ENCODE measurements at regions not wholly inside any gene's neighbourhood (a gene's known extent, or its start where the extent isn't known, plus 50 kb on each side); places are given as distances from the start of the nearest gene placed in this dataset.

GRCh38 chr4:35556387-35556786 lies 687.9 kb downstream of the ARAP2 start:
- no peak overlapping the region for H3K4me2 ChIP-seq (ENCODE audit: low read depth, low read length, poor library complexity, severe bottlenecking)
- no peaks in the 10 kb centered on the region for H3K27me3 ChIP-seq (ENCODE audit: insufficient read depth, low read length, poor library complexity, severe bottlenecking)
- peaks cover 6% of the 10 kb centered on the region; the same call in 1 of the 2 replicates for H3K9me3 ChIP-seq (ENCODE audit: insufficient read depth, low read depth, low read length)
- H3K9ac ChIP-seq (ENCODE audit: low read depth, low read length, poor library complexity, severe bottlenecking) = no peak overlapping the region
- no peak overlapping the region for H2AFZ ChIP-seq (ENCODE audit: low read length)
- no peaks in the 10 kb centered on the region for H3F3A ChIP-seq (ENCODE audit: low read depth)
- H3K9me2 ChIP-seq (replicated peaks; ENCODE audit: low read depth, low read length) = no peaks in the 10 kb centered on the region
- no peak overlapping the region for H3K4me3 ChIP-seq (ENCODE audit: low read length, poor library complexity, severe bottlenecking)
- TF ChIP-seq EZH2phosphoT487 (IDR thresholded peaks at IDR 0.05; ENCODE audit: borderline replicate concordance) = no peak
- TF ChIP-seq, protein P1, sequence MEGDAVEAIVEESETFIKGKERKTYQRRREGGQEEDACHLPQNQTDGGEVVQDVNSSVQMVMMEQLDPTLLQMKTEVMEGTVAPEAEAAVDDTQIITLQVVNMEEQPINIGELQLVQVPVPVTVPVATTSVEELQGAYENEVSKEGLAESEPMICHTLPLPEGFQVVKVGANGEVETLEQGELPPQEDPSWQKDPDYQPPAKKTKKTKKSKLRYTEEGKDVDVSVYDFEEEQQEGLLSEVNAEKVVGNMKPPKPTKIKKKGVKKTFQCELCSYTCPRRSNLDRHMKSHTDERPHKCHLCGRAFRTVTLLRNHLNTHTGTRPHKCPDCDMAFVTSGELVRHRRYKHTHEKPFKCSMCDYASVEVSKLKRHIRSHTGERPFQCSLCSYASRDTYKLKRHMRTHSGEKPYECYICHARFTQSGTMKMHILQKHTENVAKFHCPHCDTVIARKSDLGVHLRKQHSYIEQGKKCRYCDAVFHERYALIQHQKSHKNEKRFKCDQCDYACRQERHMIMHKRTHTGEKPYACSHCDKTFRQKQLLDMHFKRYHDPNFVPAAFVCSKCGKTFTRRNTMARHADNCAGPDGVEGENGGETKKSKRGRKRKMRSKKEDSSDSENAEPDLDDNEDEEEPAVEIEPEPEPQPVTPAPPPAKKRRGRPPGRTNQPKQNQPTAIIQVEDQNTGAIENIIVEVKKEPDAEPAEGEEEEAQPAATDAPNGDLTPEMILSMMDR (conservative IDR thresholded peaks at IDR 0.05; ENCODE audit: low read length) = no peak
- no peaks in the 10 kb centered on the region for H4K20me1 ChIP-seq (ENCODE audit: insufficient read depth, low read length, poor library complexity, severe bottlenecking)
- H3K79me2 ChIP-seq (ENCODE audit: insufficient read depth, low read length) = no peaks in the 10 kb centered on the region
- no peaks in the 10 kb centered on the region for H3K4me1 ChIP-seq (ENCODE audit: insufficient read depth, low read length, poor library complexity, severe bottlenecking)
- no peaks in the 10 kb centered on the region for H3K36me3 ChIP-seq (ENCODE audit: insufficient read depth, low read length)

DNA sequence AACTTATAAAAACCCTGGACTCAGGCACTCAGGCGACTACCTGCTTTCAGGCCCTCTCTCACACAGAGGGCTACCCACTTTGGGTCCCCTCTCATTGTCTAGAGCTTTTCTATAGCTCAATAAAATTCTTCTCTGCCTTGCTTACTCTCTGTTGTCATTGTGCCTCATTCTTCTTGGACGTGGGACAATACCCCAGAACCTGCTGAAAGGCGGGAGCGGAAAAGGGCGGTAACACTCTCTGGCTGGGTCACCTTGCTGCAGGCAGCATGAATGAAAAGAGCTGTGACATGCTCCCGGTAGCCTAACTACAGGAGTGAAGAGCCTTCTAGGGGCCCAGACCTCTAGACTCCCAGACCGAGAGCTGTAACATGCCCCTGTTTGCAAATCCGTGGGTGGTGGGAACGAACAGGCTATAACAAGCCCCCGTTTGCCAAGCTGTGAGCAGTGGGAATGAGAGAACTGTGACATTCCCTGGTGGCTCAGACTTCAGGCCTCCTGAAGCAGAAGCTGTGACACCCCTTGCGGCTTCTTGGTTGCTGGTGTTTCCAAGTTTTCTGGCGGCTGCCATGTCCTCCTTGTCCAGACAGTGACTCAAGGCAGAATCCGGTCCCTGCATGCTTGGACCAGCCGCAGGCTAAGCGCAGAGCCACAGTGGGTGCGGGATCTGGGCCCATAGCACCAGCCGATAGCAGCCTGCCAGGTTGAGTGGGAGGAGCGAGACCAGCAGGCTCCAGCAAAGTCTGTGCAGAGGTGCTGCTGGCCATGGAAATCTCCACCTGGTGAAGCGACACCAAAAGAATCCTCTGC lies 684.6 kb downstream of the ARAP2 start:
- Histone ChIP-seq H3K4me1 (ENCODE audit: insufficient read depth, low read length, poor library complexity, severe bottlenecking) (no peaks in the 10 kb centered on the region), H3K4me2 (ENCODE audit: low read depth, low read length, poor library complexity, severe bottlenecking) (no peak overlapping the region), H3K36me3 (ENCODE audit: insufficient read depth, low read length) (no peaks in the 10 kb centered on the region), H3F3A (ENCODE audit: low read depth) (no peaks in the 10 kb centered on the region), H3K79me2 (ENCODE audit: insufficient read depth, low read length) (no peaks in the 10 kb centered on the region), H2AFZ (ENCODE audit: low read length) (no peak overlapping the region), H3K27me3 (ENCODE audit: insufficient read depth, low read length, poor library complexity, severe bottlenecking) (no peaks in the 10 kb centered on the region), H3K9me2 (replicated peaks; ENCODE audit: low read depth, low read length) (no peaks in the 10 kb centered on the region), H3K9ac (ENCODE audit: low read depth, low read length, poor library complexity, severe bottlenecking) (no peak overlapping the region), H3K9me3 (ENCODE audit: insufficient read depth, low read depth, low read length) (peaks cover 6% of the 10 kb centered on the region; the same call in 1 of the 2 replicates), H3K4me3 (ENCODE audit: low read length, poor library complexity, severe bottlenecking) (no peak overlapping the region), H4K20me1 (ENCODE audit: insufficient read depth, low read length, poor library complexity, severe bottlenecking) (no peaks in the 10 kb centered on the region)
- TF ChIP-seq EZH2phosphoT487 (IDR thresholded peaks at IDR 0.05; ENCODE audit: borderline replicate concordance) = no peak
- TF ChIP-seq, protein P1 (conservative IDR thresholded peaks at IDR 0.05; ENCODE audit: low read length) = no peak

DNA sequence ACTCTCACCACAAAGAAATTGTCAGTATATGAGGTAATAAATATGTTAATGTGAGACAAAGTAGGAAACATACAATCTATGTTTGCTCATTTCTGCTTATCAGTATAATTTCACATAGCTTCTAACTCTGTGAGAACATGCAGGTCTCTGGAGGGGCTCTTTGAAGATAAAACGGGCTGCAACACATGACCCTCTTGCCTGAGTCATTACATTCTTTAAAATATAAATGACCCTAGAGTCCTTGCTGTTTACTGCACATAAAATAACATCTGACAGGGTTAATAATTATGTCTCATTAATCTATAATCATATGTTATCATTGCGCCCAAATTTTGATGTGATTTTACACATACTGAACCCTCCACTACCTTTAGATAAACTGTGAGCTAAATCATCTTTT lies 681.5 kb downstream of the ARAP2 start:
- no peak overlapping the region for H3K9ac ChIP-seq (ENCODE audit: low read depth, low read length, poor library complexity, severe bottlenecking)
- TF ChIP-seq, protein P1 (conservative IDR thresholded peaks at IDR 0.05; ENCODE audit: low read length) = no peak
- no peaks in the 10 kb centered on the region for H3K27me3 ChIP-seq (ENCODE audit: insufficient read depth, low read length, poor library complexity, severe bottlenecking)

More for the DNA sequence above, 681.5 kb downstream of the ARAP2 start:
- H3K79me2 ChIP-seq (ENCODE audit: insufficient read depth, low read length) = no peaks in the 10 kb centered on the region
- no peaks in the 10 kb centered on the region for H4K20me1 ChIP-seq (ENCODE audit: insufficient read depth, low read length, poor library complexity, severe bottlenecking)
- H3K36me3 ChIP-seq (ENCODE audit: insufficient read depth, low read length) = no peaks in the 10 kb centered on the region
- no peaks in the 10 kb centered on the region for H3K4me1 ChIP-seq (ENCODE audit: insufficient read depth, low read length, poor library complexity, severe bottlenecking)
- H3K9me3 ChIP-seq (ENCODE audit: insufficient read depth, low read depth, low read length) = peaks cover 6% of the 10 kb centered on the region; the same call in 1 of the 2 replicates
- no peak overlapping the region for H3K4me3 ChIP-seq (ENCODE audit: low read length, poor library complexity, severe bottlenecking)
- H2AFZ ChIP-seq (ENCODE audit: low read length) = no peak overlapping the region
- H3F3A ChIP-seq (ENCODE audit: low read depth) = no peaks in the 10 kb centered on the region
- H3K9me2 ChIP-seq (replicated peaks; ENCODE audit: low read depth, low read length) = no peaks in the 10 kb centered on the region
- H3K4me2 ChIP-seq (ENCODE audit: low read depth, low read length, poor library complexity, severe bottlenecking) = no peak overlapping the region

All from Loucy (cell line).